Epithelial cell of esophagus (primary cell): ENCODE measurements at regions not wholly inside any gene's neighbourhood (a gene's known extent, or its start where the extent isn't known, plus 50 kb on each side); places are given as distances from the start of the nearest gene placed in this dataset.

Experiments used
- DNase-seq: peaks from one replicate; pipeline ENCODE4 v3.0.0; 2010; ENCODE audit warnings: low read depth
- H3K4me3 ChIP-seq: 2 replicates; pipeline ENCODE4 v1.5.1; 2011; ENCODE audit warnings: mild to moderate bottlenecking, low read length, control low read depth
- TF ChIP-seq, protein P1 (sequence below): IDR thresholded peaks from 2 replicates; pipeline ENCODE4 v1.5.1; 2011; ENCODE audit warnings: low read depth, mild to moderate bottlenecking, low read length, control low read depth, inconsistent platforms; ENCODE audit not compliant: insufficient read depth; ENCODE audit errors: missing control alignments

DNA sequence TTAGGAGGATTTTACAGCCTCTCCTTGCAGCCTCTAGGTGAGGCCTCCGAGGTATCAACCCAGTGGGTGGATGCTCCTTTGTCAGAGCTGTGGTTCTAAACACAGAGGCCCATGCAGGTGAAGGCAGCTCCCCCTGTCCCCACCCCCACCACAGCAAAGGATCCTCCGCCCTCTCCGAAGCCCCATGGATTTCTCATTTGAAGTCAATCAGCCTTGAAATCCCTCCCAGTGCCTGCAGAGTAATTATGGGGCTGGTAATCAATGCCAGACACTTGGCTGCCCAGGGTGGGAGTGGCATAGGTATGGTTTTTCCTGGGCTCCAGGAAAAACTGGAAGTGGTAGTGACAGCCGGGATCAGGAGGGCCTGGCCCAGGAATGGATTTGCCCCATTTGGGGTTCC, 119.5 kb upstream of the CSF3R start:
- TF ChIP-seq, protein P1, sequence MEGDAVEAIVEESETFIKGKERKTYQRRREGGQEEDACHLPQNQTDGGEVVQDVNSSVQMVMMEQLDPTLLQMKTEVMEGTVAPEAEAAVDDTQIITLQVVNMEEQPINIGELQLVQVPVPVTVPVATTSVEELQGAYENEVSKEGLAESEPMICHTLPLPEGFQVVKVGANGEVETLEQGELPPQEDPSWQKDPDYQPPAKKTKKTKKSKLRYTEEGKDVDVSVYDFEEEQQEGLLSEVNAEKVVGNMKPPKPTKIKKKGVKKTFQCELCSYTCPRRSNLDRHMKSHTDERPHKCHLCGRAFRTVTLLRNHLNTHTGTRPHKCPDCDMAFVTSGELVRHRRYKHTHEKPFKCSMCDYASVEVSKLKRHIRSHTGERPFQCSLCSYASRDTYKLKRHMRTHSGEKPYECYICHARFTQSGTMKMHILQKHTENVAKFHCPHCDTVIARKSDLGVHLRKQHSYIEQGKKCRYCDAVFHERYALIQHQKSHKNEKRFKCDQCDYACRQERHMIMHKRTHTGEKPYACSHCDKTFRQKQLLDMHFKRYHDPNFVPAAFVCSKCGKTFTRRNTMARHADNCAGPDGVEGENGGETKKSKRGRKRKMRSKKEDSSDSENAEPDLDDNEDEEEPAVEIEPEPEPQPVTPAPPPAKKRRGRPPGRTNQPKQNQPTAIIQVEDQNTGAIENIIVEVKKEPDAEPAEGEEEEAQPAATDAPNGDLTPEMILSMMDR = no peak

DNA sequence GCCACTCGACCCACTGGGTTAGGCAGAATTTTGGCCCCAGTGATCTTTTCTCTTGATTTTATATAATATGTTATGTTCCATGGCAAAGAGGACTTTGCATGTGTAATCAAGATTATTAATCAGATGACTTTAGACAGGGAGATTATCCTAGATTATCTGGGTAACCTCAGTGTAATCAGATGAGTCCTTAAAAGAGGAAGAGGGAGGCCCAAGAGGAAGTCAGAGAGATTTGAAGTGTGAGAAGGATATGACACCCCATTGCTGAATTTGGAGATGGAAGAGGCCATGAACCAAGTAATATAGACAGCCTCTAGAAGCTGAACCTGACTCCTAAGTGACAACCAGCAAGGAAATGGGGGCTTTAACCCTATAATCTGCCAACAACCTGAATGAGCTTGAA, 117.1 kb upstream of the CSF3R start:
- H3K4me3 ChIP-seq = no peak overlapping the region
- DNase-seq = no peak
- TF ChIP-seq, protein P1 = no peak

More for the DNA sequence above, 119.5 kb upstream of the CSF3R start:
- DNase-seq = no peak
- no peak overlapping the region for H3K4me3 ChIP-seq

DNA sequence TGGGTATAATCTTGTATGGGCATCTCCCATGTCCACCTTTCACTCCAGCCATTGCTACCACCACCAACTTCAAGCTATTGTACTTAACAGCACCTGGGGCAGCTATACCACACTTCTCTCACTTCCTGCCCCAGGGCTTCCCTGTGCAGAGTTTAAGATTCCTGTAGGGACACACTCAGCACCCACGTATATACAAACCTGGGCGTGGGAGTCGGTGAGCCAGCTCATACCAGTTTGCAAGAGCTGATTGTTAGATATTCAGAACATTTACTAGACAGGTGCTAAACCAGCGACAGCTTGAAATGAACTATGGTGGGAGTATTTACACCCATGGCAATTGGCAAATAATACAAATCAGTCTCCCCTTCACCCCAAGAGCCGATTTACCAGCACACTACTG, 114.8 kb upstream of the CSF3R start:
- TF ChIP-seq, protein P1 = no peak
- DNase-seq = no peak
- no peak overlapping the region for H3K4me3 ChIP-seq

DNA sequence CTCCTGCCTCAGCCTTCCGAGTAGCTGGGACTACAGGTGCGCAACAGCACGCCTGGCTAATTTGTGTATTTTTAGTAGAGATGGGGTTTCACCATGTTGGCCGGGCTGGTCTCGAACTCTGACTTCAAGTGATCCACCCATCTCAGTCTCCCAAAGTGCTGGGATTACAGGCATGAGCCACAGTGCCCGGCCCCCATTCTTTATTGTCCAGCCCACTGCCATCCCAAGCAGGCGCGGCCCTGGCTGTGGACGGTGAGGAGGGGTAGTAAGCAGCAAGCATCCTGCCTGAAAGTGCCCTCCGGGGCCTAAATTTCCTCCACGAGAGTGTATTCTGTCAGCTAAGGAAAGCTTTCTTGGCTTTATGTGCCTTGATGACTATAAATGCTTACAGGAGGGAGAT, 113.2 kb upstream of the CSF3R start:
- TF ChIP-seq, protein P1 = no peak
- H3K4me3 ChIP-seq = no peak overlapping the region
- no peak for DNase-seq

DNA sequence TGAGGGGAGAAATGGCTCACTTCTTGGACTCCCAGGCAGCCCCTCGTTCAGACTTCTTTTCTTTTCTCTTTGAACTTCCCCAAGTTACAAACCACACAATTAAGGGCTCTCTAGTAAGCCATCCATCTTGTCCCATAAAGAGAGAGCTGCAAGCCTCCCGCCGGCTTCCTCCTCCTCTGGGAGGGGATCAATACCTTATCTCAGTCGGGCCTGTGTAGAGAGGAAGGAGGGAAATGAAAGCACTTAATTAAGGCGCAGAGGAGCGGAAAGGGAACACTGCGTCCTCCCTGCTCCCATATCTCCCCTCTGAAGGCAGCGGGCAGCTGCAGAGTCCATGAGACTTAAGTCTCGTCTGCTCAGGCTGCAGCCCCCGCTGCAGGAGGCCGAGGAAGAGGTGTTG, 112.6 kb upstream of the CSF3R start:
- DNase-seq = no peak
- TF ChIP-seq, protein P1 = no peak
- H3K4me3 ChIP-seq = no peak overlapping the region

DNA sequence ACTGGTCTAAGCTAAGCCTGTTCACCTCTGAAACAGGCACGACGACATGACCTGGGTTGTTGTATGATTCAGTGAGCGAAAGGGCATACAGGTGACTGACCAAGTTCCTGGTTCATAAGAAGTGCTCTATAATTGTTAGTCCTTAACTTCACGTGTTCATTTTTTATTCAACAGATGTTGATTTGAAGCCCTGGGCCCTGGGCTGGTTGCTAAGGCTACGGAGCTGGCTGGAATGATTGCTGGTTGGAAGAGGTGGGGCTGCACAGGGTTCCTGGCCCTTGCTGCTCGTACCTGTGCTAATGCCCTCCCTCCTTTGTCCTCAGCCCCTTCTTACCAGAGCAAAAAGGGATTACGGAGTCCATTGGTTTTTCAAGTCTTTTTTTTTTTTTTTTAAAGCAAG, 111.3 kb upstream of the CSF3R start:
- H3K4me3 ChIP-seq = no peak overlapping the region
- TF ChIP-seq, protein P1 = no peak
- no peak for DNase-seq

DNA sequence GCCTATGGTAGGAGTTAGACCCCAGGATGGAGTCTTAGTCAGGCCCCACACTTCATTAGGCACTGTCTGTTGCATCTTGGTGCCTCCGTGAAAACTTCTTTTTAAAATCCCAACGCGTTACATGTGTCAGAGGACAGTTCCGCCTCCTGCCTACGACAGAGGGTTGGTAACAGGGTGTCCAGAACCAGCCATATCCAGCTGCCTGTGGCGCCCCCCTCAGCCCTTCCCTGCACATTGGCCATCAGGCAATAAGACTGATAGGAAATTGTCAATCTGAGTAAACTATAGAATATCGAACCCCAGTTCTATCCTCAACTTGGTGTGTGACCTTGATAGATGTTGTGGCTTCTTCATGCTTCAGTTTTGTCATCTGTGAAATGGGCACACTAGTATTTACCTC, 108.6 kb upstream of the CSF3R start:
- no peak for DNase-seq
- no peak overlapping the region for H3K4me3 ChIP-seq
- TF ChIP-seq, protein P1 = no peak
